GM19025 (cell line): ENCODE measurements at regions not wholly inside any gene's neighbourhood (a gene's known extent, or its start where the extent isn't known, plus 50 kb on each side); places are given as distances from the start of the nearest gene placed in this dataset.
"Not testable (repeated sequence)": the region's sequence is repeated elsewhere in the genome, so short reads cannot be mapped to it uniquely, and the experiment has no call there.

Experiments
- ATAC-seq: cut with Tn5 transposase; IDR thresholded peaks from one replicate; pipeline ENCODE4 v1.9.1; 2021; ENCODE audit warnings: mild to moderate bottlenecking, low read depth, moderate library complexity; ENCODE audit not compliant: unreplicated experiment

DNA sequence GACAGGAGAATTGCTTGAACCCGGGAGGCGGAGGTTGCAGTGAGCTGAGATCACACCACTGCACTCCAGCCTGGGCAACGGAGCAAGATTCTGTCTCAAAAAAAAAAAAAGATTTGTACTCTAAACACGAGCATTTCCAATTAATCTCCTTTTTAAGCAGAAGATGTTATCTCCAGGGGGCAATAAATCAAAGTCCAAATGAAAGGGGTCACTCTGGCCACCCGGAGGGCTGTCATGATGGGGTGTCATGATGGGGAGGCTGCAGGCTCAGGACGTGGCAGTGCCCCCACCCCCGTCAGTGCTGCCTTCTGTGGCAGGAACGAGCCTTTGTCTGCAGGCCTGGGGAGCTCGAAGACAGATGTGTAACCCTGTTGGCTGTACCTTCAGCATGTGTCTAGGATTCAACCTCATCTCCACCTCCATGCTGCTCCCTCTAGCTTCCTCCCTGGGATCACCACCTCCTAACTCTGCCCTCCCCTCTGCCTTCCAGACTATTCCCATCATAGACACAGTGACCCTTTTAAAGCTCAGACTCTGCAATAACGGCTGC, 76.9 kb upstream of the YWHAQ start:
- ATAC-seq: no peak

GRCh38 chr2:9708683-9709538, 78.1 kb upstream of the YWHAQ start:
- ATAC-seq: peak; percentile 57

DNA sequence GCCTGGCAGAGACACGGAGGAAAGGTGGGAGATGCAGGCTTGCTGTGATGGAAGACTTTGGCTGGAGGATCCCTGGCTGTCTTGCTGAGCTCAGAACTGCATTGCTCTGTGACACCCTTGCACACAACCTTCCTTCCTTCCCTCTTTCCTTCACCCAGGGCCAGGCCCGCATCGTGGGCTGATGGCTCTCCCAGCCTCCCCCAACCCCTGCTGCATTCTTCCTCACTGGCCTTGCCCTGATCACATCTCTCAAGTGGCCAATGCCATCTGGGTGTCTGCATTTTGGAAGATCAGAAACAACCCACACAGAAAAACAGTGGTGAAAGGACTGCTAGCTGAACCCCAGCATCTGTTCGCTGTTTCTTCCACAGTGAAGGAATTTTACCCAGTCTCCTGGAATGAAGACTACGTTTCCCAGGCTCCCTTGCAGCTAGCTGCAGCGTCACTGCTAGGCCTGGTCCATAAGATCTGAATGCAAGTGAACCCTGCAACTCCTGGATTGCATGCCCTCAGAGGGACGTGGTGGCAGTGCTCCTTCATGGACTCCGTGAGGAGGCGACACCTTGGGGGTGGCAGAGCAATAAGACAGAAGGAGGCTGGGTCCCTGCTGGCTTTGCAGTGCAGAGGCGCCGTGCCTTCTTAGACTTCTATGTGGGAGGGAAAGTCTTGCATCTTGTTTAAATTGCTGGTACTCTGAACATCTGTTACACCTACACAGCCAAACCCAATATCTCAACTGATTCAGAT, 78.9 kb upstream of the YWHAQ start:
- ATAC-seq: no peak

- no peak for ATAC-seq
These were observed 79.5 kb upstream of the YWHAQ start for GRCh38 chr2:9710311-9710710.

- no peak for ATAC-seq
These were observed 81.5 kb upstream of the YWHAQ start for GRCh38 chr2:9712263-9712662.

GRCh38 chr2:9714630-9715214, 83.9 kb upstream of the YWHAQ start:
- ATAC-seq: no peak

GRCh38 chr2:9715238-9715637, 84.4 kb upstream of the YWHAQ start:
- no peak for ATAC-seq

DNA sequence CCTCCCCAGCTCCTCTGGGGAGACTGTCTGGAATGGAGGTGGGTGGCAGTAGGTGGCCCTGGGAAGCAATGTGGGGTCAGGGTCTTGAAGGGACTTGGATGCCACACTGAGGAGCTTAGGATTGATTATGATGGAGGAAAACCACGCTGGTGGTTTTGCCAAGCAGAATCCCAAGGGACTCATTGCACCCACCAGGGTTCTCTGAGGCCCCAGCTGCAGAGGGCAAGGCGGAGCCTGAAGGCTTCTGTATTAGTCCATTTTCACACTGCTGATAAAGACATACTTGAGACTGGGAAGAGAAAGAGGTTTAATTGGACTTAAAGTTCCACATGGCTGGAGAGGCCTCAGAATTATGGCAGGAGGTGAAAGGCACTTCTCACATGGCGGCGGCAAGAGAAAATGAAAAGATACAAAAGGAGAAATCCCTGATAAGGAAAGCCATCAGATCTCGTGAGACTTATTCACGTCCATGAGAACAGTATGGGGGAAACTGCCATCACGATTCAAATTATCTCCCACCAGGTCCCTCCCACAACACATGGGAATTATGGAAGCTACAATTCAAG, 87.2 kb upstream of the YWHAQ start:
- ATAC-seq: no peak

DNA sequence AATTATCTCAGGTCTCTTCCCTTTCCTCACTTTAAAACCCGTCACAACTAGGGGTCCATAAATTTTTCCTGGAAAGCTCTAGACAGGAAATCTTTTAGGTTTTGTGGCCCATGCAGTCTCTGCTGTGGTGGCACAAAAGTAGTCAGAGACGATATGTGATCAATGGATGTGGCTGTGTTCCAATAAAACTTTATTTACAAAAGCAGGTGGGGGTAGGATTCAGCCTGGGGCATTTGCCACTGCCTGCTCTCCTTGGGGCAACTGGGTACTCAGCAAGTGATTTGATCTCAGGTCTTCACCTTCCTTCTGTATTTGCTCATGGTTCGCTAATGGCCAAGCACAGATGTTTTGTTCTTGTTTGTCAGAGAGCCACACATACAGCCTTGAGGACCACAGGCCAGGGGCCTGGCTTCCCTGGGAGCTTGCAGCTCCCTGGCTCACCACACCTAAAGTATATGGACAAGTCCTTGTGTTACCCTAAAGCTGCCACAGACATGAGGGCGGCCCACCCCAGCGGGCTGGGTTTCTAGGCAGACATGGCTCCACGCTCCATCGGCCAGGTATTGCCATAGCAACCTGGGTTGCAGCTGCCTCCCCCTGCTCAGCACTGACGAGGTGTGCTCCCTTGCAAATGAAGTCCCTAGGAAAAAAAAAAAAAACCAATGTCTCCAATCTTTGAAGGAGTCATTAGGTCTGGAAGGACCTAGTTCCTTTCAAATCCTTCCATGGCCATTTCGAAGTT, 89.7 kb upstream of the YWHAQ start:
- no peak for ATAC-seq

DNA sequence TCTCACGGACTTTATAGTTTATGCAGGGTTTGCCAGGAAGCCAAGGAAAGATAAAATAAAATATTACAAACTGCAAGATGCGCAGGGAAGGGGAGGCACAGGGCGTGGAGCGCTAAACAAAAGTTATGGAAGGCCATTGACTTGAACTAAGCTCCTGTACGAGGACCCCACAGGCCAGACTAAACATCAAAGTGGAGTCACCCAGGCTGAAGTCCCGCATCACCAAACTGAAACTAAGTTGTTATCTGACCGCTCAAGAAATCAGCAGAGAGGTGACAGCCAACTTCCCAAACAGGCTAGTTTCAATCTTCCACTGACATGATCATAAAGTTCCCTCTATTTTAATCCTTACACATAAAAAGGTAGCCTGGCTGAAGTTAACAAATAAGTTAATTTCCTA, 90.5 kb upstream of the YWHAQ start:
- no peak for ATAC-seq

DNA sequence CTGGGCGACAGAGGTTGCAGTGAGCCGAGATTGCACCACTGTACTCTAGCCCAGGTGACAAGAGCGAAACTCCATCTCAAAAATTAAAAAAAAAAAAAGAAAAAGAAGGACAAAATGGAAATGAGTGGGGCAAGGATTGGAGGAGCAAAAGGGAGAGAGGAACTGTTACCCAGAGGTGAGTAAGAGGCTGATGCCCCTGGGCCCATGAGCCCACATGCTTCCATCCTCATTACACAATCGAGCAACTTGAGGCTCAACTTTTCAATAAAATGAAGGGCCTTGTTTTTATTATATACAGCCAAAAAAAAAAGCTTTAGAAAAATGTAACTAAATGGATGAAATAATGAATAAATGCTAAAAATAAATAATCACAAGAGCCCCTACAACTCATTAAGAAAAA, 91.7 kb upstream of the YWHAQ start:
- no peak for ATAC-seq

DNA sequence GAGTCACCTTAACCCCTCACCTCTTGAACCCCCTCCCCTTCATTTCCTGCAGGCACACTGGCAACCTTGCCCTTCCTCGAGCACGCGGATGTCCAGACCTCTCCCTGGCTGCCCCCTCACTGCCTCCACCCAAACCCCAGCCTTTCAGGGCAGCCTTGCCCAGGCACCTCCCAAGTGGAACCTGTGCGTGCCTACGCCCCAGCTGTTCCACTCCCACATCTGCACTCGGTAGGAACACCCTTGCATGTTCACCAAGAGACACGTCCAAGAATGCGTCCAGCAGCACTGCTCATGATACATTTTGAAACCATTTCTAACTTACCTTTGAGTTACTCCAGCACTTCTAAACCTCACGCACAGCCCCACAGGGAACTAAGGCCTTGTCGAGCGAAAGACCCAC, 93.8 kb upstream of the YWHAQ start:
- no peak for ATAC-seq

- no peak for ATAC-seq
These were observed 94.3 kb upstream of the YWHAQ start for GRCh38 chr2:9725106-9725505.

DNA sequence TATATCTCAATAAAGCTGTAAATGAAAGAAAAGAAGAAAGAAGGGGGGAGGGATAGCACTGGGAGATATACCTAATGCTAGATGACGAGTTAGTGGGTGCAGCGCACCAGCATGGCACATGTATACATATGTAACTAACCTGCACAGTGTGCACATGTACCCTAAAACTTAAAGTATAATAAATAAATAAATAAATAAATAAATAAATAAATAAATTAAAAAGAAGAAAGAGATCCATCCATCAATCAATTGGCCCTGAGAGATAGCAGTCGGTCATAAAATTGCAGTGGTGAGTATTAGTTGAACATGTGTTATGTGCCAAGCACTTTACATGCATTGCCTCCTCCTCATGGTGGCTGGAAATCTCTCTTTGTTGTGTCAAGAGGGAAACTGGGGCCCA, 95.2 kb upstream of the YWHAQ start:
- ATAC-seq: not testable (repeated sequence)

DNA sequence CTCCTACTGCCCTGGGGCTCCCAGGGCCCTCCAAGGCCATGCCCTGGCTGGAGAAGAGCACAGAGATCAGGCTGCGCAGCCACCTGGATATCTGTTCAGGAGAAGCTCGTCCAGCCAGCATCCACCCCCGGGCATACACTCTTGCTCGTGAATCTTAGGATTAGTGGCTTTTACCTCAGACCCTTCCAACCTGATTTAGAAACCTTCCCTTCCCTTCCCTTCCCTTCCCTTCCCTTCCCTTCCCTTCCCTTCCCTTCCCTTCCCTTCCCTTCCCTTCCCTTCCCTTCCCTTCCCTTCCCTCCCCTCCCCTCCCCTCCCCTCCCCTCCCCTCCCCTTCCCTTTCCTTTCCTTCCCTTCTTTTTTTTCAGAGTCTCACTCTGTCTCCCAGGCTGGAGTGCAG, 99.7 kb upstream of the YWHAQ start:
- ATAC-seq: not testable (repeated sequence)

GRCh38 chr2:9732824-9733223, 102.0 kb upstream of the YWHAQ start:
- no peak for ATAC-seq

GRCh38 chr2:9734308-9734707, 103.5 kb upstream of the YWHAQ start:
- ATAC-seq: no peak

GRCh38 chr2:9735335-9735734, 104.5 kb upstream of the YWHAQ start:
- ATAC-seq: no peak

- no peak for ATAC-seq
These were observed 105.2 kb upstream of the YWHAQ start for GRCh38 chr2:9736021-9736420.
